Spinal cord (tissue), 9 donors: ENCODE measurements at regions not wholly inside any gene's neighbourhood (a gene's known extent, or its start where the extent isn't known, plus 50 kb on each side); places are given as distances from the start of the nearest gene placed in this dataset.
A peak's percentile ranks its signal among the peaks of the same experiment; 100 is the strongest.

Experiments
- DNase-seq, 6 donors: peaks; one replicate each; pipeline versions ENCODE4 v3.0.0 to v3.0.0-alpha.2; 2013 to 2015; ENCODE audit warnings: low spot score in 6 of 6, low read depth in 4 of 6
- H3K27ac ChIP-seq: one replicate; pipeline ENCODE4 v1.5.1; 2013; ENCODE audit warnings: low read depth, low read length, control low read depth
- H3K27me3 ChIP-seq: one replicate; pipeline ENCODE4 v1.6.1; 2013; ENCODE audit warnings: low read length; ENCODE audit not compliant: control insufficient read depth, insufficient read depth
- H3K36me3 ChIP-seq: one replicate; pipeline ENCODE4 v1.6.1; 2013; ENCODE audit warnings: low read length; ENCODE audit not compliant: control insufficient read depth, insufficient read depth
- H3K4me1 ChIP-seq: one replicate; pipeline ENCODE4 v1.6.1; 2013; ENCODE audit warnings: low read length; ENCODE audit not compliant: control insufficient read depth, insufficient read depth
- H3K4me3 ChIP-seq: one replicate; pipeline ENCODE4 v1.5.1; 2013; ENCODE audit warnings: low read depth, low read length, control low read depth
- H3K9me3 ChIP-seq: one replicate; pipeline ENCODE4 v1.6.1; 2013; ENCODE audit warnings: low read length; ENCODE audit not compliant: control insufficient read depth, insufficient read depth
- WGBS: methylation state at CpG from one replicate; pipeline ENCODE4 v1.1.5; 2013; ENCODE audit warnings: missing lambda C conversion rate; ENCODE audit not compliant: insufficient coverage; 5-methylcytosine and 5-hydroxymethylcytosine counted together
- donor health status: healthy.

GRCh38 chr10:64523065-64523759 lies 1002.0 kb downstream of the REEP3 start:
- DNase-seq: no peak
- Histone ChIP-seq H3K27ac (no peak overlapping the region), H3K4me3 (no peak overlapping the region), H3K4me1 (no peaks in the 10 kb centered on the region), H3K9me3 (no peaks in the 10 kb centered on the region), H3K27me3 (no peaks in the 10 kb centered on the region), H3K36me3 (no peaks in the 10 kb centered on the region)
- WGBS: 87% methylated on average over 3 of the region's 4 CpGs

GRCh38 chr10:64528294-64529002 lies 1007.2 kb downstream of the REEP3 start:
- Histone ChIP-seq H3K4me1 (no peaks in the 10 kb centered on the region), H3K4me3 (no peak overlapping the region), H3K36me3 (no peaks in the 10 kb centered on the region), H3K27ac (no peak overlapping the region), H3K9me3 (no peaks in the 10 kb centered on the region), H3K27me3 (no peaks in the 10 kb centered on the region)
- DNase-seq: peak in 2 of 6 donors; percentile 7 to 88
- 68% methylated on average over 3 of the region's 7 CpGs for WGBS

DNA sequence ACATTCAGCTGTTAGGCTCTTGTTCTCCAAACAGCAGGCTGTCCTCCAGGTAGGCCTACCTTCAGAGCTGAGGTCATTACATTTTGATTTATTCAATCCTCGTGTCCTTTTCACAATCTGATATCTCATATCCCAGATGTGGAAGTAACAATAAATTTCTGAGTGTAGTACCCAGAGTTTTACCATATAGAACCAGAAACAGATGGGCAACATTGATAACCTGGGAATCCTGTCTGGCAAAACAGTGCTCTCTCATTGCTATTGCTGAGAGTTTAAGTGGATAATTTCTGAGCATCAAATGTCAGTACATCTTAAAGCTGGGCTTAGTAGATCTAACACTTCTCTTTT lies 1007.8 kb downstream of the REEP3 start:
- H3K4me3 ChIP-seq: no peak overlapping the region
- DNase-seq: no peak
- no peaks in the 10 kb centered on the region for H3K9me3 ChIP-seq
- H3K4me1 ChIP-seq: no peaks in the 10 kb centered on the region
- no peaks in the 10 kb centered on the region for H3K27me3 ChIP-seq
- WGBS: no CpG with 5 or more reads among the region's 1 CpG
- H3K36me3 ChIP-seq: no peaks in the 10 kb centered on the region
- H3K27ac ChIP-seq: no peak overlapping the region

GRCh38 chr10:64534616-64535015 lies 1013.4 kb downstream of the REEP3 start:
- WGBS: 95% methylated on average over 2 of the region's 2 CpGs
- no peaks in the 10 kb centered on the region for H3K9me3 ChIP-seq
- no peaks in the 10 kb centered on the region for H3K4me1 ChIP-seq
- DNase-seq: no peak
- no peak overlapping the region for H3K4me3 ChIP-seq
- no peaks in the 10 kb centered on the region for H3K36me3 ChIP-seq
- H3K27ac ChIP-seq: no peak overlapping the region
- no peaks in the 10 kb centered on the region for H3K27me3 ChIP-seq

GRCh38 chr10:64535131-64535867 lies 1014.1 kb downstream of the REEP3 start:
- DNase-seq: no peak
- Histone ChIP-seq H3K36me3 (no peaks in the 10 kb centered on the region), H3K27ac (no peak overlapping the region), H3K4me3 (no peak overlapping the region), H3K9me3 (no peaks in the 10 kb centered on the region), H3K4me1 (no peaks in the 10 kb centered on the region), H3K27me3 (no peaks in the 10 kb centered on the region)
- WGBS: 94% methylated on average over 8 of the region's 9 CpGs

DNA sequence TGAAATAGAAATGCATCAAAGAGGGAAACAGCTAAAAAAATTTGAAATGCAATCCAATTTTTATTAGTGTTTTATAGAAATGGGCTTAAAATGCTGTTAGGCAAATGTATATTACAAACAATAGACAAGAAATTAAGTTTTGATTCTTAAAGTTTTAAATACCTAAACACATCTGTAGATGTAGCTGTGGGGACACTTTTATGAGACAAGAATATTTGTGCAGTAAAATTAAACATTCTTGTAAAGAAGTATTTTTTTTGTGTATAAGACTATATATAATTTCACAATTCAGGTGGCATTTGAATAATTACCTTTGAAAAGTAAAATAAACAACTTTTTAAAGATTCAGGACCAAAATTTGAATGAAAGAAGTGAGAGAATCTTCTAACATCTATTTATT lies 1015.9 kb downstream of the REEP3 start:
- Histone ChIP-seq H3K27ac (no peak overlapping the region), H3K9me3 (no peaks in the 10 kb centered on the region), H3K27me3 (no peaks in the 10 kb centered on the region), H3K4me3 (no peak overlapping the region), H3K4me1 (no peaks in the 10 kb centered on the region), H3K36me3 (no peaks in the 10 kb centered on the region)
- DNase-seq: no peak

GRCh38 chr10:64537928-64538327 lies 1016.7 kb downstream of the REEP3 start:
- Histone ChIP-seq H3K4me3 (no peak overlapping the region), H3K9me3 (no peaks in the 10 kb centered on the region), H3K27ac (no peak overlapping the region), H3K27me3 (no peaks in the 10 kb centered on the region), H3K36me3 (no peaks in the 10 kb centered on the region), H3K4me1 (no peaks in the 10 kb centered on the region)
- no CpG with 5 or more reads among the region's 5 CpGs for WGBS
- DNase-seq: peak in 3 of 6 donors; percentile 20 to 63 (median 51)

- Histone ChIP-seq H3K4me1 (no peaks in the 10 kb centered on the region), H3K4me3 (no peak overlapping the region), H3K9me3 (no peaks in the 10 kb centered on the region), H3K27me3 (no peaks in the 10 kb centered on the region), H3K36me3 (no peaks in the 10 kb centered on the region), H3K27ac (no peak overlapping the region)
- DNase-seq: peak in 1 of 6 donors; percentile 56
- no CpG with 5 or more reads among the region's 3 CpGs for WGBS
Measured at GRCh38 chr10:64546073-64546472, 1024.9 kb downstream of the REEP3 start.

- Histone ChIP-seq H3K4me1 (no peaks in the 10 kb centered on the region), H3K27ac (no peak overlapping the region), H3K4me3 (no peak overlapping the region), H3K36me3 (no peaks in the 10 kb centered on the region), H3K9me3 (no peaks in the 10 kb centered on the region), H3K27me3 (no peaks in the 10 kb centered on the region)
- no peak for DNase-seq
- 100% methylated on average over 2 of the region's 3 CpGs for WGBS
Measured at GRCh38 chr10:64547168-64547567, 1026.0 kb downstream of the REEP3 start.
